ENCODE measurements at regions not wholly inside any gene's neighbourhood (a gene's known extent, or its start where the extent isn't known, plus 50 kb on each side); places are given as distances from the start of the nearest gene placed in this dataset.

GRCh38 chr13:100986571-100986970 is 312.0 kb upstream of the TMTC4 start:
- TF ChIP-seq EZH2 (IDR thresholded peaks at IDR 0.05; ENCODE audit: borderline replicate concordance) (no peak), EZH2phosphoT487 (IDR thresholded peaks at IDR 0.05; ENCODE audit: low read depth, severe bottlenecking, unreplicated experiment) (no peak), CTCF (IDR thresholded peaks at IDR 0.05; ENCODE audit: poor library complexity) (no peak)
- no peak overlapping the region for H3K4me3 ChIP-seq
- WGBS (ENCODE audit: low lambda C conversion rate, missing lambda C conversion rate), result 39% methylated on average over 1 of the region's 1 CpG

GRCh38 chr13:100984085-100984705 is 309.6 kb upstream of the TMTC4 start:
- 38% methylated on average over 3 of the region's 3 CpGs for WGBS (ENCODE audit: low lambda C conversion rate, missing lambda C conversion rate)
- no peaks in the 10 kb centered on the region for H3K9me3 ChIP-seq (ENCODE audit: low read depth)

More at GRCh38 chr13:100986571-100986970, 312.0 kb upstream of the TMTC4 start:
- H3K4me2 ChIP-seq, result no peak overlapping the region
- H3K9me2 ChIP-seq (replicated peaks; ENCODE audit: insufficient read depth), result no peaks in the 10 kb centered on the region
- H2AFZ ChIP-seq, result no peak overlapping the region
- no peaks in the 10 kb centered on the region for H3K36me3 ChIP-seq (replicated peaks; ENCODE audit: insufficient read depth, low read depth)
- no peaks in the 10 kb centered on the region for H4K20me1 ChIP-seq (ENCODE audit: insufficient read depth, poor library complexity, severe bottlenecking)
- H3K9me3 ChIP-seq (ENCODE audit: low read depth), result no peaks in the 10 kb centered on the region
- no peaks in the 10 kb centered on the region for H3K4me1 ChIP-seq (ENCODE audit: insufficient read depth)
- DNase-seq (ENCODE audit: low spot score), result no peak
- H3K27ac ChIP-seq, result no peak overlapping the region
- H3K79me2 ChIP-seq, result no peaks in the 10 kb centered on the region
- H3K27me3 ChIP-seq, result no peaks in the 10 kb centered on the region

GRCh38 chr13:100983111-100983510 is 308.5 kb upstream of the TMTC4 start:
- Histone ChIP-seq H3K36me3 (replicated peaks; ENCODE audit: insufficient read depth, low read depth) (no peaks in the 10 kb centered on the region), H3K4me1 (ENCODE audit: insufficient read depth) (no peaks in the 10 kb centered on the region), H3K4me3 (no peak overlapping the region), H4K20me1 (ENCODE audit: insufficient read depth, poor library complexity, severe bottlenecking) (no peaks in the 10 kb centered on the region), H3K9me2 (replicated peaks; ENCODE audit: insufficient read depth) (no peaks in the 10 kb centered on the region), H3K79me2 (no peaks in the 10 kb centered on the region), H2AFZ (no peak overlapping the region), H3K27me3 (no peaks in the 10 kb centered on the region), H3K4me2 (no peak overlapping the region), H3K9me3 (ENCODE audit: low read depth) (no peaks in the 10 kb centered on the region), H3K27ac (no peak overlapping the region)
- no peak for TF ChIP-seq CTCF (IDR thresholded peaks at IDR 0.05; ENCODE audit: poor library complexity)
- TF ChIP-seq EZH2 (IDR thresholded peaks at IDR 0.05; ENCODE audit: borderline replicate concordance), result no peak
- no peak for TF ChIP-seq EZH2phosphoT487 (IDR thresholded peaks at IDR 0.05; ENCODE audit: low read depth, severe bottlenecking, unreplicated experiment)
- 67% methylated on average over 6 of the region's 6 CpGs for WGBS (ENCODE audit: low lambda C conversion rate, missing lambda C conversion rate)
- no peak for DNase-seq (ENCODE audit: low spot score)

More at GRCh38 chr13:100984085-100984705, 309.6 kb upstream of the TMTC4 start:
- H2AFZ ChIP-seq, result no peak overlapping the region
- no peaks in the 10 kb centered on the region for H4K20me1 ChIP-seq (ENCODE audit: insufficient read depth, poor library complexity, severe bottlenecking)
- H3K36me3 ChIP-seq (replicated peaks; ENCODE audit: insufficient read depth, low read depth), result no peaks in the 10 kb centered on the region
- no peaks in the 10 kb centered on the region for H3K9me2 ChIP-seq (replicated peaks; ENCODE audit: insufficient read depth)
- no peaks in the 10 kb centered on the region for H3K79me2 ChIP-seq
- no peak for DNase-seq (ENCODE audit: low spot score)
- no peaks in the 10 kb centered on the region for H3K27me3 ChIP-seq
- TF ChIP-seq EZH2phosphoT487 (IDR thresholded peaks at IDR 0.05; ENCODE audit: low read depth, severe bottlenecking, unreplicated experiment), result no peak
- H3K4me1 ChIP-seq (ENCODE audit: insufficient read depth), result no peaks in the 10 kb centered on the region
- no peak overlapping the region for H3K4me3 ChIP-seq
- no peak overlapping the region for H3K27ac ChIP-seq
- H3K4me2 ChIP-seq, result no peak overlapping the region

- Histone ChIP-seq H3K4me3 (no peak overlapping the region), H3K9me3 (ENCODE audit: low read depth) (no peaks in the 10 kb centered on the region), H4K20me1 (ENCODE audit: insufficient read depth, poor library complexity, severe bottlenecking) (no peaks in the 10 kb centered on the region), H3K4me1 (ENCODE audit: insufficient read depth) (no peaks in the 10 kb centered on the region), H3K36me3 (replicated peaks; ENCODE audit: insufficient read depth, low read depth) (no peaks in the 10 kb centered on the region), H3K27ac (no peak overlapping the region), H3K79me2 (no peaks in the 10 kb centered on the region), H3K4me2 (no peak overlapping the region), H2AFZ (no peak overlapping the region), H3K27me3 (no peaks in the 10 kb centered on the region), H3K9me2 (replicated peaks; ENCODE audit: insufficient read depth) (no peaks in the 10 kb centered on the region)
- no peak for DNase-seq (ENCODE audit: low spot score)
- TF ChIP-seq EZH2phosphoT487 (IDR thresholded peaks at IDR 0.05; ENCODE audit: low read depth, severe bottlenecking, unreplicated experiment), result no peak
- TF ChIP-seq CTCF (IDR thresholded peaks at IDR 0.05; ENCODE audit: poor library complexity), result no peak
- TF ChIP-seq EZH2 (IDR thresholded peaks at IDR 0.05; ENCODE audit: borderline replicate concordance), result no peak
Measured at GRCh38 chr13:100980171-100980570, 305.6 kb upstream of the TMTC4 start.

All from hepatocyte (in vitro differentiated cells).